ENCODE measurements at regions not wholly inside any gene's neighbourhood (a gene's known extent, or its start where the extent isn't known, plus 50 kb on each side); places are given as distances from the start of the nearest gene placed in this dataset.

DNA sequence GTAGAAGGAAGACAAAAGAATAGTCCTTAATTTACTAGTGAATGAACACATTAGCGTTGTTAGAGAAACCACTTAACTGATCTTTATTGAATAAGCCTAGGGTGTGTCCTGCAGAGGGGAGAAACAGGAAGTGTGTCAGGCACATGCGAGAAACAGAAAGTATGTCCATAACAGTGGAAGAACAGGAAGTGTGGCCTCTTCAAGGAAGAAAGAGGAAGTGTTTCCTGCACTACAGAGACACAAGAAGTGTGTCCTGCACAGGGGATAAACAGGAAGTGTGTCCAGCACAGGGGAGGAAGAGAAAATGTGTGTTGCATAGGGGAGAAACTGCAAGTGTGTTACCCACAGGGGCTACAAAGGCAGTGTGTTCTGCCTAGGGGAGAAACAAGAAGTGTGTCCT lies 539.6 kb upstream of the PRKX start:
- H3K36me3 ChIP-seq (ENCODE audit: insufficient read depth) = no peaks in the 10 kb centered on the region
- no peak for DNase-seq (ENCODE audit: extremely low spot score)
- H3K4me3 ChIP-seq (ENCODE audit: low read depth, low read length) = no peak overlapping the region
- 56% methylated on average over 2 of the region's 2 CpGs for WGBS
- no peak overlapping the region for H3K27ac ChIP-seq (ENCODE audit: low read depth)
- no peaks in the 10 kb centered on the region for H3K4me1 ChIP-seq (ENCODE audit: insufficient read depth)

DNA sequence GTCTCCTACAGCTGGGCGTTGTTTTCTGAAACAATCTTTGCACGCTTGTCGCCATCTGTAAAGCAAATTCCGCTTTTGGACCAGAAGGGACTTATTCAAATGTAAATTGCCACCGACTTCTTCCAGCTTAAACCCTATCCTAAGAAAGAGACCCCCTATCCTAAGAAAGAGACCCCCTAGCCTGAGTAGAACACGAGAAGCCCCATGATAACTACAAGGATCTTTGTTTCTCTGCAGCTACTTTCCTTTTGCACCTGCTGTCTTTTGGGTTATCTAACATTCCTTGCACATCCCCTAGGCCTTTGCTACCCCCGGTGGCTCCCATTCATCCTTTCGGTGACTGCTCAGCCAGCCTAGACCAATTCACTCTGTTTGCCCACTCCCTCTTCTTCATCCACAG lies 536.0 kb upstream of the PRKX start:
- Histone ChIP-seq H3K36me3 (ENCODE audit: insufficient read depth) (no peaks in the 10 kb centered on the region), H3K4me1 (ENCODE audit: insufficient read depth) (no peaks in the 10 kb centered on the region), H3K27ac (ENCODE audit: low read depth) (no peak overlapping the region), H3K4me3 (ENCODE audit: low read depth, low read length) (no peak overlapping the region)
- 92% methylated on average over 8 of the region's 8 CpGs for WGBS
- no peak for DNase-seq (ENCODE audit: extremely low spot score)

DNA sequence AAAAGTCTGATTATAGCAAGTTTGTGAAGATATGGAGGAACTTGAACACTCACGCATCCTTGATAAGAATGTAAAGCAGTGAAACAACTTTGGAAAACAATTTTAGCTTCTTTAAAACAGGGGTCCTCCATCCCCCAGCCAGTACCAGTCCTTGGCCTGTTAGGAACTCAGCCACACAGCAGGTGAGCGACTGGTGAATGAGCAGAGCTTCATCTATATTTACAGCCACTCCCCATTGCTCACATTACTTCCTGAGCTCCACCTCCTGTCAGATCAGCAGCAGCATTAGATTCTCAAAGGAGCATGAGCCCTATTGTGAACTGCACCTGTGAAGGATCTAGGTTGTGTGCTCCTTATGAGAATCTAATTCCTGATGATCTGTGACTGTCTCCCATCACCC lies 530.3 kb upstream of the PRKX start:
- Histone ChIP-seq H3K36me3 (ENCODE audit: insufficient read depth) (no peaks in the 10 kb centered on the region), H3K4me3 (ENCODE audit: low read depth, low read length) (no peak overlapping the region), H3K27ac (ENCODE audit: low read depth) (no peak overlapping the region), H3K4me1 (ENCODE audit: insufficient read depth) (no peaks in the 10 kb centered on the region)
- DNase-seq (ENCODE audit: extremely low spot score) = no peak
- WGBS = 91% methylated on average over 2 of the region's 2 CpGs

DNA sequence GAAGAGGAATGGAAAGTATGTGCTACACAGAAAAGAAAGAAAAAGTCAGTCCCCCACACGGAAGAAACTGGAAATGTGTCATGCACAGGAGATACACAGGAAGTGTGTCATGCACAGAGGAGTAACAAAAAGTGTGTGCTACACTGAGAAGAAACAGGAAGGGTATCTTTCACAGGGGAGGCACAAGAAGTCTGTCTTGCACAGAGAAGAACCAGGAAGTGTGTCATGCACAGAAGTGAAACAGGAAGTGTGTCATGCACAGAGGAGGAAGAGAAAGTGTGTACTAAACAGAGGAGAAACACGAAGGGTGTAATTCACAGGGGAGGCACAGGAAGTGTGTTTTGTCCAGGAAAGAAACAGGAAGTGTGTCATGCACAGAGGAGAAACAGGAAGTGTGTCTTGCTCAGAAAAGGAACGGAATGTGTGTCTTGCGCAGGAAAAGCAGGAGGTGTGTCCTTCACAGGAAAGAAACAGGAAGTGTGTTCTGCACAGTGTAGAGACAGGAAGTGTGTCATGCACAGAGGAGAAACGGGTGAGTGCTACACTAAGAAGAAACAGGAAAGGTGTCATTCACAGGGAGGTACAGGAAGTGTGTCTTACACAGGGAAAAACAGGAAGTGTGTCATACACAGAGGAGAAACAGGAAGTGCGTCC lies 527.2 kb upstream of the PRKX start:
- Histone ChIP-seq H3K36me3 (ENCODE audit: insufficient read depth) (no peaks in the 10 kb centered on the region), H3K4me3 (ENCODE audit: low read depth, low read length) (no peak overlapping the region), H3K27ac (ENCODE audit: low read depth) (no peak overlapping the region), H3K4me1 (ENCODE audit: insufficient read depth) (no peaks in the 10 kb centered on the region)
- 80% methylated on average over 6 of the region's 6 CpGs for WGBS
- no peak for DNase-seq (ENCODE audit: extremely low spot score)

DNA sequence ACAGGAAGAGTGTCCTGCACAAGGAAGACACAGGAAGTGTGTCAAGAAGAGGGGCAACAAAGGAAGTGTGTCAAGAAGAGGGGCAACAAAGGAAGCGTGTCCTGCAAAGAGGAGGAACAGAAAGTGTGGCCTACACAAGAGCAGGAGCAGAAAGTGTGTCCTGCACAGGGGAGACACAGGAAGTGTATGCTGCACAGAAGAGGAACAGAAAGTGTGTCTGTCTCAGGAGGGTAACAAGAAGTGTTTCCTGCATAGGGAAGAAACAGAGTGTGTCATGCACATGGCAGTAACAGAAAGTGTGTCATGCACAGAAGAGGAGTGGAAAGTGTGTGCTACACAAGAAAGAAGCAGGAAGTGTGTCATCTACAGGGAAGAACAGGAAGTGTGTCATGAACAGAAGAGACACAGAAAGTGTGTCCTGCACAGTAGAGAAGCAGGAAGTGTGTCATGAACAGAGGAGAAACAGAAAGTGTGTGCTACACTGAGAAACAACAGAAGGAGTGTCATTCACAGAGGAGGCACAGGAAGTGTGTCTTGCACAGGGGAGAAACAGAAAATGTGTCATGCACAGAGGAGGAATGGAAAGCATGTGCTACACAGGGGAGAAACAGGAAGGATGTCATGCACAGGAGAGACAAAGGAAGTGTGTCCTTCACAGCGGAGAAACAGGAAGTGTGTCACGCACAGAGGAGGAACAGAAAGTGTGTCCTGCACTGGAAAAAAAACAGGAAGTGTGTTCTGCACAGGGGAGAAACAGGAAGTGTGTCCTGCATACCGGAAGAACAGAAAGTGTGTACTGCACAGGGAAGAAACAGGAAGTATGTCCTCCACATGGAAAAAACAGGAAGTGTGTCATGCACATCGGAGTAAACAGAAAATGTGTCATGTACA lies 526.4 kb upstream of the PRKX start:
- Histone ChIP-seq H3K4me3 (ENCODE audit: low read depth, low read length) (no peak overlapping the region), H3K4me1 (ENCODE audit: insufficient read depth) (no peaks in the 10 kb centered on the region), H3K27ac (ENCODE audit: low read depth) (no peak overlapping the region), H3K36me3 (ENCODE audit: insufficient read depth) (no peaks in the 10 kb centered on the region)
- 87% methylated on average over 5 of the region's 5 CpGs for WGBS
- no peak for DNase-seq (ENCODE audit: extremely low spot score)

DNA sequence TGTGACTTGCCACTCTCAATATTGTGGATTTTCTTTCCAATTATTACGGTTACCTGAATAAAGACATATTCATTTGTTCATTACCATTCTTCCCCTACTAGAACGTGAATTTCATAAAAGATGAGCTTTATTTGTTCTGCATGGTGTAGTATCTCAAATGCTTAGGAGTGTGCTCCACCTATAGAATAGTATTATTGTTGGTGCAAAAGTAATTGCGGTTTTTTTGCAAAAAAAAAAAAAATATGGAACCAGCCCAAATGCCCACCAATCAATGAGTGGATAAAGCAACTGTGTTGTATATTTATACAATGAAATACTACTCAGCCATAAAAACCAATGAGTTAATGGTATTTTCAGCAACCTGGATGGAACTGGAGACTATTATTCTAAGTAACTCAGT lies 525.5 kb upstream of the PRKX start:
- Histone ChIP-seq H3K4me3 (ENCODE audit: low read depth, low read length) (no peak overlapping the region), H3K4me1 (ENCODE audit: insufficient read depth) (no peaks in the 10 kb centered on the region)
- WGBS = 91% methylated on average over 3 of the region's 3 CpGs

DNA sequence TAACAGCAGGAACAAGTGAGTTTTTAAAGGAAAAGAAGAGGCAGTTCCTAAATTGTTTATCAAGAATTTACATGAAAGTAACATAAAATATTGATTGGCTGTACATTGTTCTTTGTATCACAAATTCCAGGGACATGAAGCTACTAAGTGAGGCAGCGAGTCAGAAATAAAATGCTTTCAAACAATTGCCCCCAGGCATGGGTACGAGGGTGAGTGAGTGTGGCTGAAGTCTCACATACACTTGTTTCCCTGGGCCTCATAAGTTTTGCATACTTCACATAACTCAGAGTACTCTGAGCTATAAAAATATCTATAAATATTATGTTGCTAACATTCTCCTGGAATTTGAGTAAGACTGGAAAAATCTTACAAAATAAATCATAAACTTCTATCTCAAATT lies 511.6 kb upstream of the PRKX start:
- no peaks in the 10 kb centered on the region for H3K4me1 ChIP-seq (ENCODE audit: insufficient read depth)
- no peak for DNase-seq (ENCODE audit: extremely low spot score)
- H3K4me3 ChIP-seq (ENCODE audit: low read depth, low read length) = no peak overlapping the region
- no peak overlapping the region for H3K27ac ChIP-seq (ENCODE audit: low read depth)
- no peaks in the 10 kb centered on the region for H3K36me3 ChIP-seq (ENCODE audit: insufficient read depth)
- 22% methylated on average over 2 of the region's 2 CpGs for WGBS

More for the DNA sequence above, 525.5 kb upstream of the PRKX start:
- no peak for DNase-seq (ENCODE audit: extremely low spot score)
- Histone ChIP-seq H3K36me3 (ENCODE audit: insufficient read depth) (no peaks in the 10 kb centered on the region), H3K27ac (ENCODE audit: low read depth) (no peak overlapping the region)

DNA sequence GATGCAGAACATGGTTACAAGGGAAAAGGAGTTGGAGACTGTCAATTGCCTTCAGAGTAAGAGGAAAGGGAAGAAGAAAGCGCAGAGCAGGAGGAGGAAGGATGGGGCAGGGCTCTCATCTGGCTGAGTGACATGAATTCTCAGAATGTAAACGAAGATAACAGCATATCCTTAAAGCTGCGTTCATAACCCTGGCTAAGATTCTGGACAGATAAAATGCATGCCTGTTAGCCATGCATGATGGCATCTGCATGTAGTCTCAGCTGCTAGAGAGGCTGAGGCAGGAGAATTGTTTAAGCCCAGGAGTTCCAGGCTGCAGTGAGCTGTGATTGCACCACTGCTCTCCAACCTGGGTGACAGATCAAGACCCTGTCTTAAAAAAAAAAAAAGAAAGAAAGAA lies 493.5 kb upstream of the PRKX start:
- H3K4me3 ChIP-seq (ENCODE audit: low read depth, low read length) = no peak overlapping the region
- WGBS = 8% methylated on average over 3 of the region's 3 CpGs
- no peak for DNase-seq (ENCODE audit: extremely low spot score)
- no peaks in the 10 kb centered on the region for H3K36me3 ChIP-seq (ENCODE audit: insufficient read depth)
- H3K27ac ChIP-seq (ENCODE audit: low read depth) = no peak overlapping the region
- no peaks in the 10 kb centered on the region for H3K4me1 ChIP-seq (ENCODE audit: insufficient read depth)

DNA sequence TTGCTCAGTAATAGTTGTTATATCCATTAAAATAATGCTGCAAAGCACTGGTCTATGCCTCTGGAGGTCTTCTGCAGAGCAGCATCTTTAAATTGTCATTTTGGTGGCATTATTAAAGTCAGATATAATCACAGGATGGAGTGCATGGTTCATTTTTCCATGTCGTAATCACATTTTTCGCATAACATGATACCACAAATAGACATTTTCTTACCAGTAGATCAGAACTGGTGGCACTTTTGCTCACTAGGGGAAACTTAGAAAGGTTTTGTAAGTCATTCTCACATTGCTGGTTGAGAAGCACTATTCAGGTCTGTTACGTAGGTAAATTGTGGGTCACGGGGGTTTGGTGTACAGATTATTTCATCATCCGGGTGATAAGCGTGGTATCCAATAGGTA lies 484.5 kb upstream of the PRKX start:
- Histone ChIP-seq H3K4me1 (ENCODE audit: insufficient read depth) (no peaks in the 10 kb centered on the region), H3K27ac (ENCODE audit: low read depth) (no peak overlapping the region), H3K4me3 (ENCODE audit: low read depth, low read length) (no peak overlapping the region), H3K36me3 (ENCODE audit: insufficient read depth) (no peaks in the 10 kb centered on the region)
- DNase-seq (ENCODE audit: extremely low spot score) = no peak
- 87% methylated on average over 6 of the region's 6 CpGs for WGBS

DNA sequence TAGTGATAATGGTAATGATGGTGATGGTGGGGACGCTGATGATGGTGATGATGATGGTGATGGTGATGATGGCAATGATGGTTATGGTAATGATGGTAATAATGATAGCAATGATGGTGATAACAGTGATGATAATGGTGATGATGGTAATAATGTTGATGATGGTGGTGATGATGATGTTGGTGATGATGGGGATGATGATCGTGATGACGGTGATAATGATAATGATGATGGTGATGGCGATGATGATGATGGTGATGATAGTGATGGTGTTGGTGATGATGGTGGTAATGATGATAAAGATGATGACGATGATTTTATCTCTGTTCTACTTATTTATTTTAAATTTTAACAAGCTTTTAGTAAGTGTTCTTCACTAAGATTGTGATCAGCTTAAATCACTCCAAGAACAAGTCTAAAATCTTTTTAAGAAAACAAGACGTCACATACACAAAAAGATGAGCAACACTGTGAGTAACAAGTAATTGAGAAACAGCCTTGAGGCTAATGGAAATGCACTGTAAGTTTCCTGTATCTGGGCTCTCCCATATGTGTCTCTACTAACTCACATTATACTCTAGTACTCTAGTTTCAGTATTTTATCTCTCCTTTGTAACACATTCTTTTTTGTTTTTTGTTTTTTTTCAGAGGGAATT lies 480.2 kb upstream of the PRKX start:
- no peak overlapping the region for H3K27ac ChIP-seq (ENCODE audit: low read depth)

DNA sequence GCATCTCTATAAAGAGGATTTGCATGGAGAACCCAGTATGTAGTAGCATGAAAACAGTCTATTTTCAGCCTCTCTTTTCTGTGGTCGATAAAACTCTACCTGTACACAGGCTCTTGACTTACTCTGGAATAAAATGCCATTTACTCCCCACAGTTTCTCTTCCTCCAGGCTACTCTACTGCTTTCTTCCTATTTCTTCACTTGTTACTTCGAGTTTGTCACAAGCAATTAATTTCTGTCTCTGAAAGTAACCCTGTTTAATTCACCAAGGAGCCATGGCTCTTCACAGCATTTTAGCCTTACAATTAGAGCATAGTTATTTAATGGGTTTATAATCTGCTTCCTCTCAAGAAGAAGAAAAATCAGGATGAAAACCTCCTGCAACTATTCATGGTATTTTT lies 472.9 kb upstream of the PRKX start:
- DNase-seq (ENCODE audit: extremely low spot score) = no peak
- H3K27ac ChIP-seq (ENCODE audit: low read depth) = no peak overlapping the region
- WGBS = 78% methylated on average over 2 of the region's 2 CpGs

More for the DNA sequence above, 480.2 kb upstream of the PRKX start:
- H3K4me3 ChIP-seq (ENCODE audit: low read depth, low read length) = no peak overlapping the region
- no peaks in the 10 kb centered on the region for H3K36me3 ChIP-seq (ENCODE audit: insufficient read depth)
- H3K4me1 ChIP-seq (ENCODE audit: insufficient read depth) = no peaks in the 10 kb centered on the region
- 94% methylated on average over 6 of the region's 6 CpGs for WGBS
- no peak for DNase-seq (ENCODE audit: extremely low spot score)

DNA sequence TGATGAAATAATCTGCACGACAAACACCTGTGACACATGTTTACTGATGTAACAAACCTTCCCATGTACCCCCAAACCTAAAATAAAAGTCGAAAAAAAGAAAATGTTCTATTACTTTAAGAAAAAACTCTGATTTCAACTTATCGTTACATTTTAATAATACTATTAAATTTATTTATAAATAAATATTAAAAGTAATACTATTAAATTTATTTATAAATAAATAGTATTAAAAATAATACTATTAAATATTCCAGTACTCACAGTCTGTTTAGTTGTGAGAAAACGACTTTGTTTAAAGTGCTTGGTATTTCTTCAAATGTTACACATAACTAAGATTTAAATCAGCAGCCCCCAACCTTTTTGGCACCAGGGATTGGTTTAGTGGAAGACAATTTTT lies 471.6 kb upstream of the PRKX start:
- Histone ChIP-seq H3K4me1 (ENCODE audit: insufficient read depth) (no peaks in the 10 kb centered on the region), H3K4me3 (ENCODE audit: low read depth, low read length) (no peak overlapping the region), H3K27ac (ENCODE audit: low read depth) (no peak overlapping the region), H3K36me3 (ENCODE audit: insufficient read depth) (no peaks in the 10 kb centered on the region)
- DNase-seq (ENCODE audit: extremely low spot score) = no peak
- 81% methylated on average over 4 of the region's 4 CpGs for WGBS

More for the DNA sequence above, 472.9 kb upstream of the PRKX start:
- Histone ChIP-seq H3K4me1 (ENCODE audit: insufficient read depth) (no peaks in the 10 kb centered on the region), H3K36me3 (ENCODE audit: insufficient read depth) (no peaks in the 10 kb centered on the region), H3K4me3 (ENCODE audit: low read depth, low read length) (no peak overlapping the region)

DNA sequence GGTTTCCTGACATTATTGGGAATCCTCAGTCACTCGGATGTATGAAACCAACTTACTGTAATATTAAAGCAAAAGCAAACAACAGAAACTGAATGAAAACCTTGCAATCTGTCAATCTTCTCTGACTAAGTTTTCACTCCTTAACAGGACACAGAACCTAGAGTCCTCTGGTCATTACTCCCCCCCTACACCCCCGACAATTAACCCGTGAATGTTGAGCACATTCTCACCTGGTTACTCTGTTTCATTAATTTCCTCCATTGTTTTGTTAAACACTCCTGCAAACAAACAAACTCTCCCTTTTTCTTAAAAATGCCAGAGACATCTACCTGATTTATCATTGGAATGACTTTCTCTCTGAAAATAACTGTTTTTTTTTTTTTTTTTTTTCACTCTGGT lies 469.0 kb upstream of the PRKX start:
- 68% methylated on average over 3 of the region's 3 CpGs for WGBS
- Histone ChIP-seq H3K4me3 (ENCODE audit: low read depth, low read length) (no peak overlapping the region), H3K4me1 (ENCODE audit: insufficient read depth) (no peaks in the 10 kb centered on the region), H3K36me3 (ENCODE audit: insufficient read depth) (no peaks in the 10 kb centered on the region), H3K27ac (ENCODE audit: low read depth) (no peak overlapping the region)
- DNase-seq (ENCODE audit: extremely low spot score) = no peak
